Lower leg skin (tissue), 4 donors: ENCODE measurements at regions not wholly inside any gene's neighbourhood (a gene's known extent, or its start where the extent isn't known, plus 50 kb on each side); places are given as distances from the start of the nearest gene placed in this dataset.
A peak's percentile ranks its signal among the peaks of the same experiment; 100 is the strongest.

Source experiments
- DNase-seq, 2 donors: peaks; one replicate each; pipeline ENCODE4 v3.0.0-alpha.2; 2019; ENCODE audit warnings: low spot score in 2 of 2
- H3K4me3 ChIP-seq: fragments of 200-600 bp; sonication (generic); 2 replicates; pipeline ENCODE4 v1.5.1; 2017; ENCODE audit warnings: mild to moderate bottlenecking, low read depth; ENCODE audit not compliant: poor library complexity, severe bottlenecking
- CTCF ChIP-seq, 3 donors: fragments of 450-650 bp; IDR thresholded peaks; one replicate each; pipeline ENCODE4 v1.5.1; 2016; ENCODE audit warnings: antibody characterized with exemption in 3 of 3, mild to moderate bottlenecking in 3 of 3, moderate library complexity in 2 of 3
- POLR2A ChIP-seq, 2 donors: fragments of 450-650 bp; IDR thresholded peaks; one replicate each; pipeline ENCODE4 v1.6.1; 2016 to 2017; ENCODE audit warnings: antibody characterized with exemption in 2 of 2, mild to moderate bottlenecking in 1 of 2, moderate library complexity in 1 of 2
- WGBS, 2 donors: methylation state at CpG; one replicate each; pipeline ENCODE4 v1.1.5; 2018; 5-methylcytosine and 5-hydroxymethylcytosine counted together
- intact Hi-C: fragments of 100-400 bp; cut with DNase I; formaldehyde crosslinking; loops from one replicate; pipeline ENCODE4 v1.15.0; 2023; ENCODE audit warnings: low total_unique reads

- peak in 1 of 2 donors; percentile 83 for DNase-seq
- intact Hi-C loops = no loop called here
Observed at GRCh38 chr6:170086639-170087420, 204.0 kb downstream of the DLL1 start.

GRCh38 chr6:170085475-170086401 lies 205.1 kb downstream of the DLL1 start:
- 77 to 80% methylated on average over 26 of the region's 26 CpGs for WGBS, 2 donors
- no peak for TF ChIP-seq POLR2A (IDR thresholded peaks at IDR 0.05)
- no peak for TF ChIP-seq CTCF (IDR thresholded peaks at IDR 0.05)
- intact Hi-C loops = no loop called here
- peak in 1 of 2 donors; percentile 78 for DNase-seq
- H3K4me3 ChIP-seq = no peak overlapping the region

More at GRCh38 chr6:170086639-170087420, 204.0 kb downstream of the DLL1 start:
- no peak for TF ChIP-seq CTCF (IDR thresholded peaks at IDR 0.05)
- no peak for TF ChIP-seq POLR2A (IDR thresholded peaks at IDR 0.05)
- no peak overlapping the region for H3K4me3 ChIP-seq
- WGBS, 2 donors = 93% methylated on average over 47 to 49 of the region's 49 CpGs

GRCh38 chr6:170084166-170084730 lies 206.6 kb downstream of the DLL1 start:
- WGBS, 2 donors = 89 to 93% methylated on average over 19 to 21 of the region's 21 CpGs
- no peak for TF ChIP-seq POLR2A (IDR thresholded peaks at IDR 0.05)
- no peak for TF ChIP-seq CTCF (IDR thresholded peaks at IDR 0.05)
- intact Hi-C loops = no loop called here
- peak in 1 of 2 donors; percentile 56 for DNase-seq
- H3K4me3 ChIP-seq = no peak overlapping the region

GRCh38 chr6:170083236-170084051 lies 207.4 kb downstream of the DLL1 start:
- TF ChIP-seq POLR2A (IDR thresholded peaks at IDR 0.05) (no peak), CTCF (IDR thresholded peaks at IDR 0.05) (no peak)
- no peak overlapping the region for H3K4me3 ChIP-seq
- 87 to 89% methylated on average over 33 of the region's 33 CpGs for WGBS, 2 donors
- intact Hi-C loops = no loop called here
- DNase-seq = peak in 1 of 2 donors; percentile 61

GRCh38 chr6:170082531-170083187 lies 208.2 kb downstream of the DLL1 start:
- H3K4me3 ChIP-seq = no peak overlapping the region
- peak in 1 of 2 donors; percentile 75 for DNase-seq
- intact Hi-C loops = no loop called here
- 86 to 87% methylated on average over 12 of the region's 12 CpGs for WGBS, 2 donors
- no peak for TF ChIP-seq CTCF (IDR thresholded peaks at IDR 0.05)
- no peak for TF ChIP-seq POLR2A (IDR thresholded peaks at IDR 0.05)
